SU-DHL-6 (cell line): ENCODE measurements at regions not wholly inside any gene's neighbourhood (a gene's known extent, or its start where the extent isn't known, plus 50 kb on each side); places are given as distances from the start of the nearest gene placed in this dataset.

ENCODE experiments used
- EZH2phosphoT487 ChIP-seq: fragments of 200-600 bp; sonication (generic), shearing (Covaris generic); conservative IDR thresholded peaks from 2 replicates; pipeline ENCODE4 v1.6.1; 2018; ENCODE audit warnings: mild to moderate bottlenecking, antibody characterized with exemption, low read length, moderate library complexity, mixed read lengths
- TF ChIP-seq, protein P1 (sequence below): fragments of 200-600 bp; sonication (generic); IDR thresholded peaks from one replicate; pipeline ENCODE4 v1.5.1; 2017; ENCODE audit warnings: antibody characterized with exemption, mild to moderate bottlenecking, low read length, moderate library complexity; ENCODE audit not compliant: insufficient read depth, poor library complexity, severe bottlenecking

DNA sequence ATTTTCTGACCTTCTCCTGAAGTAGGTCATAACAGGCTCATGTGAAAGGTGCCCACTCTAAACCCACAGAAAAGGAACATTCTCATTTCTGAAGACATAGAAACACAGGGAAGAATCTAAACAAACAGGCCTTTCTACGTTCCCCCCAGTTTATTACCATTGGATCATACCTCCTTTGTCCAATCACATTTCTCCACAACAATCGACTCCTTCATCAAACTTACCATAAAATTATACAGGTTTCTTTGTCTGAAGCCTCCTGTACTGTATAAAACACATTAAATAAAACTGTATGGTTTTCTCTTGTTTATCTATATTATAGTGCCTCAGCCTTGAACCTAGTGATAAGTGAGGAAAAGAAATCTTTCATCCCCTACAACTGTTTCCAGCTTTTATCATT lies 340.7 kb downstream of the ENC1 start:
- TF ChIP-seq, protein P1, sequence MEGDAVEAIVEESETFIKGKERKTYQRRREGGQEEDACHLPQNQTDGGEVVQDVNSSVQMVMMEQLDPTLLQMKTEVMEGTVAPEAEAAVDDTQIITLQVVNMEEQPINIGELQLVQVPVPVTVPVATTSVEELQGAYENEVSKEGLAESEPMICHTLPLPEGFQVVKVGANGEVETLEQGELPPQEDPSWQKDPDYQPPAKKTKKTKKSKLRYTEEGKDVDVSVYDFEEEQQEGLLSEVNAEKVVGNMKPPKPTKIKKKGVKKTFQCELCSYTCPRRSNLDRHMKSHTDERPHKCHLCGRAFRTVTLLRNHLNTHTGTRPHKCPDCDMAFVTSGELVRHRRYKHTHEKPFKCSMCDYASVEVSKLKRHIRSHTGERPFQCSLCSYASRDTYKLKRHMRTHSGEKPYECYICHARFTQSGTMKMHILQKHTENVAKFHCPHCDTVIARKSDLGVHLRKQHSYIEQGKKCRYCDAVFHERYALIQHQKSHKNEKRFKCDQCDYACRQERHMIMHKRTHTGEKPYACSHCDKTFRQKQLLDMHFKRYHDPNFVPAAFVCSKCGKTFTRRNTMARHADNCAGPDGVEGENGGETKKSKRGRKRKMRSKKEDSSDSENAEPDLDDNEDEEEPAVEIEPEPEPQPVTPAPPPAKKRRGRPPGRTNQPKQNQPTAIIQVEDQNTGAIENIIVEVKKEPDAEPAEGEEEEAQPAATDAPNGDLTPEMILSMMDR = no peak
- TF ChIP-seq EZH2phosphoT487 = no peak
